Stomach (tissue), 8 donors: ENCODE measurements at regions not wholly inside any gene's neighbourhood (a gene's known extent, or its start where the extent isn't known, plus 50 kb on each side); places are given as distances from the start of the nearest gene placed in this dataset.

Experiments
- DNase-seq, 2 donors: peaks; one replicate each; pipeline versions ENCODE4 v3.0.0 to v3.0.0-alpha.2; 2013 to 2019
- H3K27ac ChIP-seq, 5 donors: fragments of 200-600 bp in 4 of 5; sonication (generic) in 4 of 5; one replicate each; pipeline ENCODE4 v1.5.1; 2013 to 2019; ENCODE audit warnings: mild to moderate bottlenecking in 1 of 5, moderate library complexity in 1 of 5
- H3K27me3 ChIP-seq, 3 donors: fragments of 200-600 bp; sonication (generic); one replicate each; pipeline ENCODE4 v1.5.1; 2017 to 2019; ENCODE audit warnings: mixed run types in 1 of 3
- H3K36me3 ChIP-seq, 4 donors: fragments of 200-600 bp; sonication (generic); 1 replicate in 3 of 4; 2 replicates in 1 of 4; pipeline ENCODE4 v1.5.1; 2016 to 2019
- H3K4me1 ChIP-seq, 4 donors: fragments of 200-600 bp; sonication (generic); one replicate each; pipeline ENCODE4 v1.5.1; 2016 to 2019
- H3K4me3 ChIP-seq, 4 donors: fragments of 200-600 bp; sonication (generic) in 3 of 4; one replicate each; pipeline ENCODE4 v1.5.1; 2016 to 2019; ENCODE audit warnings: mild to moderate bottlenecking in 1 of 4
- H3K9me3 ChIP-seq, 4 donors: fragments of 200-600 bp; sonication (generic); one replicate each; pipeline ENCODE4 v1.5.1; 2016 to 2019
- CTCF ChIP-seq, 7 experiments: fragments of 450-650 bp in 4 of 7; fragments of 200-600 bp in 3 of 7; sonication (generic) in 3 of 7; IDR thresholded peaks; one replicate each; pipeline ENCODE4 v1.5.1; 2016 to 2019; ENCODE audit warnings: antibody characterized with exemption in 7 of 7, control low read depth in 2 of 7, mild to moderate bottlenecking in 1 of 7
- EP300 ChIP-seq: sonication (generic); formaldehyde crosslinking; IDR thresholded peaks from one replicate; pipeline ENCODE4 v1.6.1; 2017; ENCODE audit warnings: antibody characterized with exemption
- POLR2A ChIP-seq, 4 donors: fragments of 450-650 bp; IDR thresholded peaks; one replicate each; pipeline ENCODE4 v1.6.1; 2016; ENCODE audit warnings: antibody characterized with exemption in 4 of 4, control low read depth in 2 of 4, mild to moderate bottlenecking in 1 of 4, moderate library complexity in 1 of 4
- POLR2AphosphoS5 ChIP-seq, 3 donors: sonication (generic); formaldehyde crosslinking; IDR thresholded peaks; one replicate each; pipeline ENCODE4 v1.6.1; 2016; ENCODE audit warnings: antibody characterized with exemption in 3 of 3
- WGBS, 5 donors: extraction: QIAGEN DNeasy Blood & Tissue Kit in 3 of 5; methylation state at CpG; one replicate each; pipeline versions ENCODE4 v1.1.5 to v1.1.7; 2013 to 2018; 5-methylcytosine and 5-hydroxymethylcytosine counted together
- intact Hi-C: fragments of 100-400 bp; cut with DNase I; formaldehyde crosslinking; loops from one replicate; pipeline ENCODE4 v1.15.1; 2023; ENCODE audit warnings: low total_unique reads
- donor health status: healthy with polysubstance abuse.
- donor health status: Bipolar disorder and iron deficiency.
- donor health status: healthy.

GRCh38 chr10:2236876-2237275 lies 499.6 kb upstream of the ADARB2 start:
- Histone ChIP-seq H3K27me3 (no peaks in the 10 kb centered on the region), H3K27ac (no peak overlapping the region), H3K4me3 (no peak overlapping the region), H3K4me1 (no peaks in the 10 kb centered on the region), H3K9me3 (peaks cover 0 to 8% (median 5%) of the 10 kb centered on the region in 4 donors), H3K36me3 (no peaks in the 10 kb centered on the region)
- no peak for DNase-seq
- WGBS, 5 donors: 68 to 79% (median 75%) methylated on average over 5 of the region's 5 CpGs
- intact Hi-C loops: no loop called here
- TF ChIP-seq POLR2AphosphoS5 (IDR thresholded peaks at IDR 0.05) (no peak), CTCF (IDR thresholded peaks at IDR 0.05) (no peak), EP300 (no peak), POLR2A (IDR thresholded peaks at IDR 0.05) (no peak)

DNA sequence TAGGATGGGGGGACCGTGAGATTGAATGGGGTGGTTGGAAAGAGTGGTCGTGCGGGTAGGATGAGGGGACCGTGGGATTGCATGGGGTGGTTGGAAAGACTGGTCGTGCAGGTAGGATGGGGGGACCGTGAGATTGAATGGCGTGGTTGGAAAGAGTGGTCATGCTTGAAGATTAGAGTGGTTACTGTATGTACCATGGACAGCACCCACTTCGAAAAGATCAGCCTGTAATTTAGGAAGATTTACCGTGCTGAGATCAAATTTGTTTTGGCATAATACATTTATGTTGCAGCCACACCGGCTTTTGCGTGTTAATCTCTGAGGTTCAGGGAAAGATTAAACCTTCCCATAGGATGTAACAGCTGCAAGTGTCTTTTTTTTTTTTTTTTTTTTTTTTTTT lies 495.2 kb upstream of the ADARB2 start:
- H3K27ac ChIP-seq: no peak overlapping the region
- no peaks in the 10 kb centered on the region for H3K9me3 ChIP-seq
- no peak for TF ChIP-seq CTCF (IDR thresholded peaks at IDR 0.05)
- no peak for TF ChIP-seq POLR2AphosphoS5 (IDR thresholded peaks at IDR 0.05)
- H3K36me3 ChIP-seq: no peaks in the 10 kb centered on the region
- H3K4me1 ChIP-seq: no peaks in the 10 kb centered on the region
- intact Hi-C loops: no loop called here
- no peak for DNase-seq
- no peaks in the 10 kb centered on the region for H3K27me3 ChIP-seq
- 77 to 87% (median 86%) methylated on average over 11 of the region's 11 CpGs for WGBS, 5 donors
- no peak overlapping the region for H3K4me3 ChIP-seq

DNA sequence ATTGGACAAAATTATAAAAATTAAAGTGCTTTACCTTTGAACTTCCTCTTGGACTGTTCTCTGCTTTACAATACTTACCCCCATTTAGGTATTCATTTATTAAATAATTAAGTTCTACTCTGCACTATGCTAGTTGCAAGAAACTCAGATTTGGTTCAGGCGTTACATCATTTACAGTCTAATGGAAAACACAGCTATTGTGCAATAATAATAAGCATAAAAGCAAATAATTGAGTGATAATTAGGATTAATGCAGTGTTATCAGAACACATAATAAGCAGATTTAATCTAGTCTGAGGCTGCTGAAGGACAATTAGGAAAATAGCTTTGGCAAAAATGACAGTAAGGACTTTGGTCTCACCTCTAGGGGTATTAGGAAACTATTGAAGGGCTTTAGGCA lies 493.2 kb upstream of the ADARB2 start:
- intact Hi-C loops: no loop called here
- Histone ChIP-seq H3K27me3 (peaks cover 0 to 5% (median 0%) of the 10 kb centered on the region in 3 donors), H3K9me3 (peaks cover 0 to 6% (median 0%) of the 10 kb centered on the region in 4 donors), H3K4me3 (no peak overlapping the region), H3K4me1 (no peaks in the 10 kb centered on the region), H3K27ac (no peak overlapping the region), H3K36me3 (no peaks in the 10 kb centered on the region)
- WGBS, 5 donors: 77 to 88% (median 86%) methylated on average over 1 of the region's 1 CpG
- TF ChIP-seq POLR2A (IDR thresholded peaks at IDR 0.05): no peak
- no peak for TF ChIP-seq POLR2AphosphoS5 (IDR thresholded peaks at IDR 0.05)
- no peak for TF ChIP-seq CTCF (IDR thresholded peaks at IDR 0.05)
- no peak for TF ChIP-seq EP300
- no peak for DNase-seq

- Histone ChIP-seq H3K27ac (no peak overlapping the region), H3K27me3 (peaks cover 0 to 13% (median 0%) of the 10 kb centered on the region in 3 donors), H3K9me3 (peaks cover 0 to 6% (median 0%) of the 10 kb centered on the region in 4 donors), H3K36me3 (no peaks in the 10 kb centered on the region), H3K4me3 (no peak overlapping the region), H3K4me1 (no peaks in the 10 kb centered on the region)
- intact Hi-C loops: no loop called here
- TF ChIP-seq EP300: no peak
- no peak for TF ChIP-seq POLR2A (IDR thresholded peaks at IDR 0.05)
- TF ChIP-seq CTCF (IDR thresholded peaks at IDR 0.05): no peak
- no peak for TF ChIP-seq POLR2AphosphoS5 (IDR thresholded peaks at IDR 0.05)
- DNase-seq: no peak
- WGBS, 5 donors: 56 to 69% (median 59%) methylated on average over 5 of the region's 5 CpGs
These were observed 491.1 kb upstream of the ADARB2 start for GRCh38 chr10:2228320-2228901.
